Trophoblast cell (in vitro differentiated cells and primary cell): ENCODE measurements at regions not wholly inside any gene's neighbourhood (a gene's known extent, or its start where the extent isn't known, plus 50 kb on each side); places are given as distances from the start of the nearest gene placed in this dataset.
A peak's percentile ranks its signal among the peaks of the same experiment; 100 is the strongest.
"Not testable (repeated sequence)": the region's sequence is repeated elsewhere in the genome, so short reads cannot be mapped to it uniquely, and the experiment has no call there.

Source experiments
- DNase-seq, 2 donors: peaks; one replicate each; pipeline ENCODE4 v3.0.0-alpha.2; 2016
- H2AFZ ChIP-seq: 2 replicates; pipeline ENCODE4 v1.6.1; 2013; ENCODE audit warnings: low read length, moderate library complexity, mild to moderate bottlenecking; ENCODE audit not compliant: insufficient read depth, poor library complexity
- H2AK5ac ChIP-seq: 2 replicates; pipeline ENCODE4 v1.6.1; 2013; ENCODE audit warnings: mild to moderate bottlenecking, low read length
- H2BK120ac ChIP-seq: 2 replicates; pipeline ENCODE4 v1.6.1; 2013; ENCODE audit warnings: low read length, mild to moderate bottlenecking, moderate library complexity; ENCODE audit not compliant: insufficient read depth, poor library complexity
- H2BK12ac ChIP-seq: 2 replicates; pipeline ENCODE4 v1.6.1; 2013; ENCODE audit warnings: mild to moderate bottlenecking, low read length, moderate library complexity
- H2BK5ac ChIP-seq: 2 replicates; pipeline ENCODE4 v1.6.1; 2013; ENCODE audit warnings: low read length, low read depth, moderate library complexity, mild to moderate bottlenecking; ENCODE audit not compliant: poor library complexity
- H3K14ac ChIP-seq: 2 replicates; pipeline ENCODE4 v1.6.1; 2013; ENCODE audit warnings: mild to moderate bottlenecking, low read length
- H3K18ac ChIP-seq: 2 replicates; pipeline ENCODE4 v1.6.1; 2013; ENCODE audit warnings: mild to moderate bottlenecking, low read length
- H3K23ac ChIP-seq: 2 replicates; pipeline ENCODE4 v1.6.1; 2013; ENCODE audit warnings: low read length
- H3K27ac ChIP-seq: 2 replicates; pipeline ENCODE4 v1.5.1; 2013; ENCODE audit warnings: low read depth, mild to moderate bottlenecking, inconsistent platforms, low read length, moderate library complexity
- H3K27me3 ChIP-seq: 2 replicates; pipeline ENCODE4 v1.6.1; 2013; ENCODE audit warnings: inconsistent platforms, mild to moderate bottlenecking, low read length, moderate library complexity; ENCODE audit not compliant: insufficient read depth
- H3K36me3 ChIP-seq, 2 experiments: 1 replicate in 1 of 2; 2 replicates in 1 of 2; pipeline ENCODE4 v1.6.1; 2013; ENCODE audit warnings: low read length in 2 of 2, mild to moderate bottlenecking in 2 of 2, moderate library complexity in 1 of 2; ENCODE audit not compliant: insufficient read depth in 2 of 2, control insufficient read depth in 1 of 2
- H3K4ac ChIP-seq: 2 replicates; pipeline ENCODE4 v1.6.1; 2013; ENCODE audit warnings: low read depth, mild to moderate bottlenecking, low read length, moderate library complexity
- H3K4me1 ChIP-seq, 2 experiments: 1 replicate in 1 of 2; 2 replicates in 1 of 2; pipeline ENCODE4 v1.6.1; 2013; ENCODE audit warnings: low read length in 2 of 2, mild to moderate bottlenecking in 2 of 2, moderate library complexity in 1 of 2; ENCODE audit not compliant: insufficient read depth in 2 of 2, control insufficient read depth in 1 of 2
- H3K4me2 ChIP-seq: 2 replicates; pipeline ENCODE4 v1.6.1; 2013; ENCODE audit warnings: inconsistent platforms, mild to moderate bottlenecking, low read length, moderate library complexity
- H3K4me3 ChIP-seq: 2 replicates; pipeline ENCODE4 v1.5.1; 2013; ENCODE audit warnings: mild to moderate bottlenecking, low read depth, low read length, inconsistent platforms
- H3K79me1 ChIP-seq: one replicate; pipeline ENCODE4 v1.6.1; 2013; ENCODE audit warnings: low read length
- H3K79me2 ChIP-seq: 2 replicates; pipeline ENCODE4 v1.6.1; 2013; ENCODE audit warnings: low read length, mild to moderate bottlenecking; ENCODE audit not compliant: control insufficient read depth, insufficient read depth, poor library complexity
- H3K9ac ChIP-seq: 2 replicates; pipeline ENCODE4 v1.6.1; 2013; ENCODE audit warnings: mild to moderate bottlenecking, low read length
- H3K9me3 ChIP-seq: 2 replicates; pipeline ENCODE4 v1.6.1; 2013; ENCODE audit warnings: low read depth, mild to moderate bottlenecking, control low read depth, inconsistent platforms, low read length; ENCODE audit not compliant: insufficient read depth
- H4K12ac ChIP-seq: 2 replicates; pipeline ENCODE4 v1.6.1; 2013; ENCODE audit warnings: low read depth, mild to moderate bottlenecking, low read length, moderate library complexity
- H4K8ac ChIP-seq: 2 replicates; pipeline ENCODE4 v1.6.1; 2013; ENCODE audit warnings: low read depth, mild to moderate bottlenecking, low read length, moderate library complexity
- H4K91ac ChIP-seq: one replicate; pipeline ENCODE4 v1.6.1; 2013; ENCODE audit warnings: low read depth, mild to moderate bottlenecking, low read length, moderate library complexity
- WGBS: extraction: QIAGEN DNeasy Blood & Tissue Kit; methylation state at CpG from one replicate; pipeline ENCODE4 v1.1.7; 2013; ENCODE audit warnings: missing lambda C conversion rate; ENCODE audit not compliant: insufficient read length, insufficient coverage; ENCODE audit errors: extremely low coverage; 5-methylcytosine and 5-hydroxymethylcytosine counted together

- no peak overlapping the region for H3K4me3 ChIP-seq
- H3K4ac ChIP-seq, result no peak overlapping the region
- no peak overlapping the region for H3K14ac ChIP-seq
- H3K18ac ChIP-seq, result no peak overlapping the region
- H4K12ac ChIP-seq, result no peak overlapping the region
- no peak overlapping the region for H3K4me2 ChIP-seq
- peaks cover 5 to 6% of the 10 kb centered on the region in 2 experiments for H3K4me1 ChIP-seq
- no peak overlapping the region for H4K91ac ChIP-seq
- H3K23ac ChIP-seq, result no peak overlapping the region
- no peak overlapping the region for H2BK12ac ChIP-seq
- no peak for DNase-seq
- H2BK5ac ChIP-seq, result no peak overlapping the region
- no peaks in the 10 kb centered on the region for H3K9me3 ChIP-seq
- no peak overlapping the region for H3K9ac ChIP-seq
- WGBS, result no CpG with 5 or more reads among the region's 3 CpGs
- H3K79me2 ChIP-seq, result no peaks in the 10 kb centered on the region
- H3K27me3 ChIP-seq, result no peaks in the 10 kb centered on the region
- no peak overlapping the region for H3K27ac ChIP-seq
- no peaks in the 10 kb centered on the region for H3K36me3 ChIP-seq
- no peak overlapping the region for H2AK5ac ChIP-seq
- no peak overlapping the region for H2AFZ ChIP-seq
- no peak overlapping the region for H2BK120ac ChIP-seq
- no peak overlapping the region for H4K8ac ChIP-seq
- peaks cover 3% of the 10 kb centered on the region for H3K79me1 ChIP-seq
Observed at GRCh38 chr2:147594038-147594437, 250.8 kb upstream of the ACVR2A start.

- not testable (repeated sequence) for H4K12ac ChIP-seq, H3K4ac ChIP-seq, H3K4me2 ChIP-seq, H2AK5ac ChIP-seq, H2AFZ ChIP-seq, H3K79me1 ChIP-seq, DNase-seq, H3K79me2 ChIP-seq, H2BK5ac ChIP-seq, H3K27ac ChIP-seq, H3K9me3 ChIP-seq, H3K4me1 ChIP-seq, H2BK12ac ChIP-seq, H4K91ac ChIP-seq, H3K14ac ChIP-seq, H3K4me3 ChIP-seq, H3K9ac ChIP-seq, H3K27me3 ChIP-seq, H4K8ac ChIP-seq, H3K36me3 ChIP-seq, H3K23ac ChIP-seq, H3K18ac ChIP-seq, H2BK120ac ChIP-seq
- no CpG with 5 or more reads among the region's 2 CpGs for WGBS
Observed at GRCh38 chr2:147592784-147593183, 252.0 kb upstream of the ACVR2A start.

GRCh38 chr2:147589127-147589526 is 255.7 kb upstream of the ACVR2A start:
- H3K4me3 ChIP-seq, result no peak overlapping the region
- H3K9me3 ChIP-seq, result no peaks in the 10 kb centered on the region
- H3K23ac ChIP-seq, result no peak overlapping the region
- H3K36me3 ChIP-seq, result no peaks in the 10 kb centered on the region
- no peak overlapping the region for H4K12ac ChIP-seq
- no peaks in the 10 kb centered on the region for H3K4me1 ChIP-seq
- H2BK120ac ChIP-seq, result no peak overlapping the region
- no peak overlapping the region for H3K9ac ChIP-seq
- H4K8ac ChIP-seq, result no peak overlapping the region
- no peak overlapping the region for H2BK5ac ChIP-seq
- H3K4me2 ChIP-seq, result no peak overlapping the region
- no peak for DNase-seq
- no peak overlapping the region for H2AFZ ChIP-seq
- no peak overlapping the region for H3K14ac ChIP-seq
- H2AK5ac ChIP-seq, result no peak overlapping the region
- no peak overlapping the region for H2BK12ac ChIP-seq
- H4K91ac ChIP-seq, result no peak overlapping the region
- no peak overlapping the region for H3K18ac ChIP-seq
- no peaks in the 10 kb centered on the region for H3K27me3 ChIP-seq
- H3K27ac ChIP-seq, result no peak overlapping the region
- H3K79me1 ChIP-seq, result no peaks in the 10 kb centered on the region
- H3K4ac ChIP-seq, result no peak overlapping the region
- no CpG with 5 or more reads among the region's 1 CpG for WGBS
- H3K79me2 ChIP-seq, result no peaks in the 10 kb centered on the region

- H3K27ac ChIP-seq, result no peak overlapping the region
- no peak overlapping the region for H3K4ac ChIP-seq
- H2BK12ac ChIP-seq, result no peak overlapping the region
- peak; percentile 85 to 94 for DNase-seq
- no peak overlapping the region for H2BK120ac ChIP-seq
- no peak overlapping the region for H2AFZ ChIP-seq
- no peak overlapping the region for H3K18ac ChIP-seq
- no peak overlapping the region for H3K9ac ChIP-seq
- no peaks in the 10 kb centered on the region for H3K36me3 ChIP-seq
- H4K91ac ChIP-seq, result no peak overlapping the region
- no peak overlapping the region for H3K4me3 ChIP-seq
- H4K12ac ChIP-seq, result no peak overlapping the region
- H4K8ac ChIP-seq, result no peak overlapping the region
- no peak overlapping the region for H2BK5ac ChIP-seq
- no peaks in the 10 kb centered on the region for H3K79me2 ChIP-seq
- H3K4me2 ChIP-seq, result no peak overlapping the region
- H3K79me1 ChIP-seq, result no peaks in the 10 kb centered on the region
- H3K14ac ChIP-seq, result no peak overlapping the region
- WGBS, result no CpG with 5 or more reads among the region's 2 CpGs
- no peaks in the 10 kb centered on the region for H3K4me1 ChIP-seq
- no peaks in the 10 kb centered on the region for H3K27me3 ChIP-seq
- H2AK5ac ChIP-seq, result no peak overlapping the region
- no peak overlapping the region for H3K23ac ChIP-seq
- no peaks in the 10 kb centered on the region for H3K9me3 ChIP-seq
Observed at GRCh38 chr2:147588191-147588590, 256.6 kb upstream of the ACVR2A start.
